ENCODE measurements at regions not wholly inside any gene's neighbourhood (a gene's known extent, or its start where the extent isn't known, plus 50 kb on each side); places are given as distances from the start of the nearest gene placed in this dataset.

GRCh38 chr4:144514736-144515135 is 131.2 kb upstream of the HHIP start:
- TF ChIP-seq EZH2 (IDR thresholded peaks at IDR 0.05; ENCODE audit: insufficient read depth, poor library complexity, severe bottlenecking), result no peak
- TF ChIP-seq EZH2phosphoT487 (IDR thresholded peaks at IDR 0.05; ENCODE audit: insufficient read depth, low read depth), result no peak
- in situ Hi-C loops (cut with MboI), result no loop called here
- DNase-seq, result no peak
- H3K9me3 ChIP-seq (ENCODE audit: low read depth), result no peaks in the 10 kb centered on the region
- H3K36me3 ChIP-seq (ENCODE audit: low read depth), result no peaks in the 10 kb centered on the region
- H3K79me2 ChIP-seq (ENCODE audit: insufficient read depth), result no peaks in the 10 kb centered on the region
- H3F3A ChIP-seq (ENCODE audit: insufficient read depth), result no peaks in the 10 kb centered on the region
- H4K20me1 ChIP-seq (ENCODE audit: insufficient read depth), result no peaks in the 10 kb centered on the region
- no peak overlapping the region for H2AFZ ChIP-seq
- no peak overlapping the region for H3K27ac ChIP-seq
- no peaks in the 10 kb centered on the region for H3K9me2 ChIP-seq (ENCODE audit: insufficient read depth)
- H3K27me3 ChIP-seq (replicated peaks; ENCODE audit: insufficient read depth), result peaks cover 8% of the 10 kb centered on the region; the same call in 1 of the 2 replicates
- no peaks in the 10 kb centered on the region for H3K4me1 ChIP-seq (ENCODE audit: insufficient read depth)
- 4 to 13% methylated on average over 1 of the region's 1 CpG for WGBS, 2 experiments (ENCODE audit: low coverage in 1 of 2, low lambda C conversion rate in 2 of 2, missing lambda C conversion rate in 2 of 2)
- H3K9ac ChIP-seq, result no peak overlapping the region
- no peak overlapping the region for H3K4me2 ChIP-seq (ENCODE audit: unreplicated experiment)
- no peak overlapping the region for H3K4me3 ChIP-seq

DNA sequence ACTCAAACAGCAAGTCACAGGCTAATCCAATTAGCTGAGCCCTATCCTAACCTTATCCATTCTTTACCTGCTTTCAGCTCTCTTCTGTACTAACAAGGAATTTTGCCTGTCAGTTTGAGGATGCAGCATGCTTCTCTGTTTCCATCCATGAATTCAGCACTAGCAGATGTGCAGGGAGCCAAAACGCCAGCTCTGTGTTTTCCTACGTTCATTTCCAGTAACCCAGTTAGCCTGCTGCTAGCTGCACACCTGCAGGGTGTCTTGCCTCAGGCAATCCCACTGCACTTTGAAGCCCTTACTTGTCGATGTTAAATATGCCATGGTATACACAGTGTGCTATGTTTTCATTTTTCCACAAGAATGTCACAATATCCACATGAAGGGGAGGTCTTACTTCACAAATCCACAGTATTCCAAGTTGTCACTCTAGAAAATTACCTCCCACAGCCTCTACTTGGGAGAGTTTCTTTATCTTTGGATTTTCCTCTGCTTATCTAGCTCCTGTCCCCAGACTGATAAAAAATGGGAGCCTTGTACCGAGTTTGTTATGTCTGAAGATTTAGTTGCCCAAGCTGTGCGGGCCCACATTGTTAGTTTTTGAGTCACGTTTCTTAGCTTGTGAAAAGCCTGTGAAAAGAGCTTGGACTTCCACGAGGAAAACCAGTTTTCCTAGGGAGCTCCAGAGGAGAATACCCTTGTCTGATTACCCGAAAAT is 127.6 kb upstream of the HHIP start:
- Histone ChIP-seq H3K4me2 (ENCODE audit: unreplicated experiment) (no peak overlapping the region), H2AFZ (no peak overlapping the region), H3K9me3 (ENCODE audit: low read depth) (no peaks in the 10 kb centered on the region), H3F3A (ENCODE audit: insufficient read depth) (no peaks in the 10 kb centered on the region), H3K27me3 (replicated peaks; ENCODE audit: insufficient read depth) (peaks cover 15% of the 10 kb centered on the region), H3K9ac (no peak overlapping the region), H3K36me3 (ENCODE audit: low read depth) (no peaks in the 10 kb centered on the region), H3K9me2 (ENCODE audit: insufficient read depth) (no peaks in the 10 kb centered on the region), H3K4me1 (ENCODE audit: insufficient read depth) (no peaks in the 10 kb centered on the region), H3K27ac (no peak overlapping the region), H4K20me1 (ENCODE audit: insufficient read depth) (no peaks in the 10 kb centered on the region), H3K4me3 (no peak overlapping the region), H3K79me2 (ENCODE audit: insufficient read depth) (no peaks in the 10 kb centered on the region)
- WGBS, 2 experiments (ENCODE audit: low coverage in 1 of 2, low lambda C conversion rate in 2 of 2, missing lambda C conversion rate in 2 of 2), result 25 to 30% methylated on average over 8 of the region's 8 CpGs
- TF ChIP-seq EZH2 (IDR thresholded peaks at IDR 0.05; ENCODE audit: insufficient read depth, poor library complexity, severe bottlenecking), result no peak
- TF ChIP-seq EZH2phosphoT487 (IDR thresholded peaks at IDR 0.05; ENCODE audit: insufficient read depth, low read depth), result no peak
- in situ Hi-C loops (cut with MboI), result no loop called here
- DNase-seq, result no peak

DNA sequence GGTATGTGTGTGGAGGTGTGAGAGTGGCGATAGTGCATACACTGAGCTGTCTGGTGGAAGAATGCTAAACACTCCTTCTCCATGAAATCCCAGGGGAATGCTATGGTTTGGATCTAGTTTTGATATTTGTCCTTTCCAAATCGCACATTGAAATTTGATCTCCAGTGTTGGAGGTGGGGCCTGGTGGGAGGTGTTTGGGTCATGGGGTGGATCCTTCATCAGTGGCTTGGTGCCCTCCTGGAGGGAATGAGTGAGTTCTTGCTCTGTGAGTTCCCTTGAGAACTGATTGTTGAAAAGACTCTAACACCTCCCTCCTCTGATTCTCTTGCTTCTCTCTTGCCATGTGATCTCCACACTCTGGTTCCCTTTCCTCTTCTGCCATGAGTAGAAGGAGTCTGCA is 114.1 kb upstream of the HHIP start:
- Histone ChIP-seq H3F3A (ENCODE audit: insufficient read depth) (no peaks in the 10 kb centered on the region), H3K4me2 (ENCODE audit: unreplicated experiment) (no peak overlapping the region), H3K9ac (no peak overlapping the region), H3K4me1 (ENCODE audit: insufficient read depth) (no peaks in the 10 kb centered on the region), H3K9me3 (ENCODE audit: low read depth) (no peaks in the 10 kb centered on the region), H3K9me2 (ENCODE audit: insufficient read depth) (no peaks in the 10 kb centered on the region), H3K27ac (no peak overlapping the region), H3K4me3 (no peak overlapping the region), H3K36me3 (ENCODE audit: low read depth) (no peaks in the 10 kb centered on the region), H3K27me3 (replicated peaks; ENCODE audit: insufficient read depth) (peaks cover 9% of the 10 kb centered on the region; the same call in 1 of the 2 replicates), H4K20me1 (ENCODE audit: insufficient read depth) (no peaks in the 10 kb centered on the region), H2AFZ (no peak overlapping the region), H3K79me2 (ENCODE audit: insufficient read depth) (no peaks in the 10 kb centered on the region)
- in situ Hi-C loops (cut with MboI), result no loop called here
- DNase-seq, result no peak
- 43 to 45% methylated on average over 2 of the region's 2 CpGs for WGBS, 2 experiments (ENCODE audit: low coverage in 1 of 2, low lambda C conversion rate in 2 of 2, missing lambda C conversion rate in 2 of 2)
- no peak for TF ChIP-seq EZH2 (IDR thresholded peaks at IDR 0.05; ENCODE audit: insufficient read depth, poor library complexity, severe bottlenecking)
- TF ChIP-seq EZH2phosphoT487 (IDR thresholded peaks at IDR 0.05; ENCODE audit: insufficient read depth, low read depth), result no peak

DNA sequence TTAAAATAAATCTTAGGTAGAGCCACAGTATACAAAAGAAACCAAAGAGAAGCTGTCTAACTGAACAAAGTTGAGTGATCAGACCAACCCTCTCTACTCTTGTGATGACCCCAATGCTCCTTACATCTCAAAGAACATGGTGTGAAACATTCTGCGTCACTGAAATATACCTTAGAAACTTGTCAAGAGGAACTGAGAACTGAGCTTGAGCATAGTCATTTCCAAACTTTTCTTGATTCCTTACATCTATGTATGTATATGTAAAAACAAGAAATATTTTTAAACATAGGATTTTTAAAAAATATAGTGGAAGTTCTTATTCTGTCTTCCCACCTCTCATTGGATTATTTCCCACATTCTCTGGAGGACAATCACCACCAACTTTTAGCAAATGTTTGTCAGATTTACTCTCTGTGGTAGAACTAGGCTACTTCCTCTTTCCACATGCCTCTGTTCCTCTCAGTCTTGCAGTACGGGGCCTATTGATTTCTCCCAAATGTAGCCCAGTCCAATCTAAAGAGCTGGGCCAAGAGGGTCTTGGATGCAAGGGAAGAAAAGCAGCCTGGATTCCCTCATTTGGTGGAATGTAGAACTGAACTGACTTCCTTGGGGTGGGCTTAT is 98.2 kb upstream of the HHIP start:
- Histone ChIP-seq H3K9me3 (ENCODE audit: low read depth) (no peaks in the 10 kb centered on the region), H3K4me1 (ENCODE audit: insufficient read depth) (no peaks in the 10 kb centered on the region), H4K20me1 (ENCODE audit: insufficient read depth) (no peaks in the 10 kb centered on the region), H3K4me2 (ENCODE audit: unreplicated experiment) (no peak overlapping the region), H3F3A (ENCODE audit: insufficient read depth) (no peaks in the 10 kb centered on the region), H3K9ac (no peak overlapping the region), H3K79me2 (ENCODE audit: insufficient read depth) (no peaks in the 10 kb centered on the region), H3K36me3 (ENCODE audit: low read depth) (no peaks in the 10 kb centered on the region), H3K4me3 (no peak overlapping the region), H3K27me3 (replicated peaks; ENCODE audit: insufficient read depth) (no peaks in the 10 kb centered on the region), H3K9me2 (ENCODE audit: insufficient read depth) (no peaks in the 10 kb centered on the region), H2AFZ (no peak overlapping the region), H3K27ac (no peak overlapping the region)
- in situ Hi-C loops (cut with MboI), result no loop called here
- no peak for DNase-seq
- WGBS, 2 experiments (ENCODE audit: low coverage in 1 of 2, low lambda C conversion rate in 2 of 2, missing lambda C conversion rate in 2 of 2), result 54 to 57% methylated on average over 2 of the region's 2 CpGs
- TF ChIP-seq EZH2phosphoT487 (IDR thresholded peaks at IDR 0.05; ENCODE audit: insufficient read depth, low read depth), result no peak
- no peak for TF ChIP-seq EZH2 (IDR thresholded peaks at IDR 0.05; ENCODE audit: insufficient read depth, poor library complexity, severe bottlenecking)
